ENCODE measurements at regions not wholly inside any gene's neighbourhood (a gene's known extent, or its start where the extent isn't known, plus 50 kb on each side); places are given as distances from the start of the nearest gene placed in this dataset.

DNA sequence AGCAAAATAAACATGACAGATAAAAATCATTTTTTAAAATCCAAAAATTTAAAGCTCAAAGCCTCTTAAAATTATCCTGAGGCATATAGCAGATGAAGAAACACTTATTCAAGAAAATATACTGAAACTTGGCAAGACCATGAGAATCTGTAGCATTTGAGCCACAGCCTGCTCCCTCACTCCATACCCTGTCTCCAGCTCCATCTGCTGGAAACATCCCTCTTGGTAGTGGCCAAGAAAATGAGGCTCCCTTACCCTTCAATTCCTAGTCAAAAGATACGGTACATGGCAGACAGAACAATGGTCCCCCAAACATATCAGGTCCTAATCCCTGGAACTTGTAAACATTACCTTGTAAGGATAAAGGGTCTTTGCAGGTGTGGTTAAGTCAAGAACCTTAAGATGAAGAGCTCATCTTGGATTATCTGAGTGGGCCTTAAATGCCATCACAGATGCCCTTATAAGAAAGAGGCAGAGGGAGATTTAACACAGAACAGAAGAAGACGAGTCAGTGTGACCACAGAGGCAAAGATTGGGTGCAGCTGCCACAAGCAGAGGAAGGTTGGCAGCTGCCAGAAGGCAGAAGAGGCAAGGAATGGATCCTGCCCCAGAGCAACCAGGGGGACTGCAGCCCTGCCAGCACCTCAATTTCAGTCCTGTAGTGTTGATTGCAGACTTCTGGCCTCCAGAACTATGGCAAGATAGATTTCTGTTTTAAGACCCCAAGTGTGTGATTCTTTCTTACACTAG is 149.4 kb downstream of the ZNF248 start:
- no peak for TF ChIP-seq POLR2AphosphoS5 (IDR thresholded peaks at IDR 0.05)
- TF ChIP-seq, protein P1, sequence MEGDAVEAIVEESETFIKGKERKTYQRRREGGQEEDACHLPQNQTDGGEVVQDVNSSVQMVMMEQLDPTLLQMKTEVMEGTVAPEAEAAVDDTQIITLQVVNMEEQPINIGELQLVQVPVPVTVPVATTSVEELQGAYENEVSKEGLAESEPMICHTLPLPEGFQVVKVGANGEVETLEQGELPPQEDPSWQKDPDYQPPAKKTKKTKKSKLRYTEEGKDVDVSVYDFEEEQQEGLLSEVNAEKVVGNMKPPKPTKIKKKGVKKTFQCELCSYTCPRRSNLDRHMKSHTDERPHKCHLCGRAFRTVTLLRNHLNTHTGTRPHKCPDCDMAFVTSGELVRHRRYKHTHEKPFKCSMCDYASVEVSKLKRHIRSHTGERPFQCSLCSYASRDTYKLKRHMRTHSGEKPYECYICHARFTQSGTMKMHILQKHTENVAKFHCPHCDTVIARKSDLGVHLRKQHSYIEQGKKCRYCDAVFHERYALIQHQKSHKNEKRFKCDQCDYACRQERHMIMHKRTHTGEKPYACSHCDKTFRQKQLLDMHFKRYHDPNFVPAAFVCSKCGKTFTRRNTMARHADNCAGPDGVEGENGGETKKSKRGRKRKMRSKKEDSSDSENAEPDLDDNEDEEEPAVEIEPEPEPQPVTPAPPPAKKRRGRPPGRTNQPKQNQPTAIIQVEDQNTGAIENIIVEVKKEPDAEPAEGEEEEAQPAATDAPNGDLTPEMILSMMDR (IDR thresholded peaks at IDR 0.05) = peak in 1 of 7 experiments; percentile 25
- TF ChIP-seq POLR2A (IDR thresholded peaks at IDR 0.05) = no peak
